GM21360 (cell line): ENCODE measurements at regions not wholly inside any gene's neighbourhood (a gene's known extent, or its start where the extent isn't known, plus 50 kb on each side); places are given as distances from the start of the nearest gene placed in this dataset.

Source experiments
- ATAC-seq: cut with Tn5 transposase; IDR thresholded peaks from one replicate; pipeline ENCODE4 v1.9.1; 2021; ENCODE audit warnings: mild to moderate bottlenecking, moderate library complexity; ENCODE audit not compliant: unreplicated experiment

GRCh38 chr5:56290378-56291078 lies 57.4 kb upstream of the ANKRD55 start:
- ATAC-seq, result no peak

- ATAC-seq, result no peak
Observed at GRCh38 chr5:56289602-56289987, 56.5 kb upstream of the ANKRD55 start.

- no peak for ATAC-seq
Observed at GRCh38 chr5:56288873-56289601, 55.9 kb upstream of the ANKRD55 start.

- no peak for ATAC-seq
Observed at GRCh38 chr5:56286015-56286884, 53.1 kb upstream of the ANKRD55 start.

GRCh38 chr5:56282951-56283350 lies 49.8 kb upstream of the ANKRD55 start:
- no peak for ATAC-seq
